T-helper 2 cell treated with Interferon-gamma antibody and Interleukin-4, amounts not matched to agents 5 μg/mL and 100 μg/mL, for 36 hours (primary cell): ENCODE measurements at regions not wholly inside any gene's neighbourhood (a gene's known extent, or its start where the extent isn't known, plus 50 kb on each side); places are given as distances from the start of the nearest gene placed in this dataset.

ENCODE experiments used
- DNase-seq: peaks from one replicate; pipeline ENCODE4 v3.0.0; 2021; ENCODE audit warnings: low spot score
- H3K27ac Mint-ChIP-seq: one replicate; pipeline ENCODE4 v1.8.0; 2021; ENCODE audit warnings: mild to moderate bottlenecking, mixed read lengths
- H3K27me3 Mint-ChIP-seq: one replicate; pipeline ENCODE4 v1.8.0; 2021; ENCODE audit warnings: low read depth, mixed read lengths
- H3K36me3 Mint-ChIP-seq: one replicate; pipeline ENCODE4 v1.8.0; 2021; ENCODE audit warnings: low read depth, mixed read lengths
- H3K4me1 Mint-ChIP-seq: one replicate; pipeline ENCODE4 v1.8.0; 2021; ENCODE audit warnings: low read depth, mixed read lengths
- H3K4me3 Mint-ChIP-seq: one replicate; pipeline ENCODE4 v1.8.0; 2022; ENCODE audit warnings: mild to moderate bottlenecking, moderate library complexity, mixed read lengths
- H3K9me3 Mint-ChIP-seq: one replicate; pipeline ENCODE4 v1.8.0; 2021; ENCODE audit warnings: mixed read lengths

- no peak overlapping the region for H3K27ac Mint-ChIP-seq
- no peak for DNase-seq
- H3K27me3 Mint-ChIP-seq: no peaks in the 10 kb centered on the region
- H3K4me1 Mint-ChIP-seq: no peaks in the 10 kb centered on the region
- H3K9me3 Mint-ChIP-seq: no peaks in the 10 kb centered on the region
- no peaks in the 10 kb centered on the region for H3K36me3 Mint-ChIP-seq
- H3K4me3 Mint-ChIP-seq: no peak overlapping the region
Measured at GRCh38 chr13:106011600-106011999, 523.9 kb downstream of the EFNB2 start.

- Mint-ChIP-seq H3K27ac (no peak overlapping the region), H3K4me3 (no peak overlapping the region), H3K27me3 (no peaks in the 10 kb centered on the region), H3K36me3 (no peaks in the 10 kb centered on the region), H3K4me1 (no peaks in the 10 kb centered on the region), H3K9me3 (no peaks in the 10 kb centered on the region)
- no peak for DNase-seq
Measured at GRCh38 chr13:106010836-106011235, 524.6 kb downstream of the EFNB2 start.

GRCh38 chr13:106008540-106008939 is 526.9 kb downstream of the EFNB2 start:
- H3K27ac Mint-ChIP-seq: no peak overlapping the region
- no peak overlapping the region for H3K4me3 Mint-ChIP-seq
- DNase-seq: no peak
- no peaks in the 10 kb centered on the region for H3K4me1 Mint-ChIP-seq
- H3K36me3 Mint-ChIP-seq: no peaks in the 10 kb centered on the region
- no peaks in the 10 kb centered on the region for H3K9me3 Mint-ChIP-seq
- H3K27me3 Mint-ChIP-seq: no peaks in the 10 kb centered on the region

GRCh38 chr13:106007156-106007555 is 528.3 kb downstream of the EFNB2 start:
- Mint-ChIP-seq H3K36me3 (no peaks in the 10 kb centered on the region), H3K27ac (no peak overlapping the region), H3K4me1 (no peaks in the 10 kb centered on the region), H3K4me3 (no peak overlapping the region), H3K9me3 (no peaks in the 10 kb centered on the region), H3K27me3 (no peaks in the 10 kb centered on the region)
- no peak for DNase-seq

- DNase-seq: no peak
- no peaks in the 10 kb centered on the region for H3K4me1 Mint-ChIP-seq
- H3K27me3 Mint-ChIP-seq: no peaks in the 10 kb centered on the region
- no peaks in the 10 kb centered on the region for H3K36me3 Mint-ChIP-seq
- H3K27ac Mint-ChIP-seq: no peak overlapping the region
- H3K4me3 Mint-ChIP-seq: no peak overlapping the region
- peaks cover 3% of the 10 kb centered on the region for H3K9me3 Mint-ChIP-seq
Measured at GRCh38 chr13:106003651-106004050, 531.8 kb downstream of the EFNB2 start.

- no peak overlapping the region for H3K27ac Mint-ChIP-seq
- H3K27me3 Mint-ChIP-seq: no peaks in the 10 kb centered on the region
- no peak for DNase-seq
- H3K36me3 Mint-ChIP-seq: no peaks in the 10 kb centered on the region
- H3K4me3 Mint-ChIP-seq: no peak overlapping the region
- H3K4me1 Mint-ChIP-seq: no peaks in the 10 kb centered on the region
- H3K9me3 Mint-ChIP-seq: peaks cover 5% of the 10 kb centered on the region
Measured at GRCh38 chr13:106001443-106001842, 534.0 kb downstream of the EFNB2 start.

GRCh38 chr13:105997581-105998550 is 537.6 kb downstream of the EFNB2 start:
- no peak for DNase-seq
- Mint-ChIP-seq H3K4me3 (no peak overlapping the region), H3K27me3 (no peaks in the 10 kb centered on the region), H3K4me1 (no peaks in the 10 kb centered on the region), H3K9me3 (peaks cover 5% of the 10 kb centered on the region), H3K27ac (no peak overlapping the region), H3K36me3 (no peaks in the 10 kb centered on the region)

- no peak for DNase-seq
- no peak overlapping the region for H3K4me3 Mint-ChIP-seq
- no peaks in the 10 kb centered on the region for H3K27me3 Mint-ChIP-seq
- peaks cover 5% of the 10 kb centered on the region for H3K9me3 Mint-ChIP-seq
- H3K27ac Mint-ChIP-seq: no peak overlapping the region
- H3K36me3 Mint-ChIP-seq: no peaks in the 10 kb centered on the region
- H3K4me1 Mint-ChIP-seq: no peaks in the 10 kb centered on the region
Measured at GRCh38 chr13:105996391-105997025, 539.0 kb downstream of the EFNB2 start.

GRCh38 chr13:105994340-105994739 is 541.1 kb downstream of the EFNB2 start:
- DNase-seq: no peak
- Mint-ChIP-seq H3K27me3 (no peaks in the 10 kb centered on the region), H3K9me3 (peaks cover 5% of the 10 kb centered on the region), H3K4me3 (no peak overlapping the region), H3K27ac (no peak overlapping the region), H3K36me3 (no peaks in the 10 kb centered on the region), H3K4me1 (no peaks in the 10 kb centered on the region)

GRCh38 chr13:105991622-105992277 is 543.7 kb downstream of the EFNB2 start:
- Mint-ChIP-seq H3K36me3 (no peaks in the 10 kb centered on the region), H3K4me3 (no peak overlapping the region), H3K27me3 (no peaks in the 10 kb centered on the region), H3K27ac (no peak overlapping the region), H3K4me1 (no peaks in the 10 kb centered on the region), H3K9me3 (no peaks in the 10 kb centered on the region)
- DNase-seq: no peak

- no peak overlapping the region for H3K27ac Mint-ChIP-seq
- H3K9me3 Mint-ChIP-seq: no peaks in the 10 kb centered on the region
- no peaks in the 10 kb centered on the region for H3K4me1 Mint-ChIP-seq
- H3K36me3 Mint-ChIP-seq: no peaks in the 10 kb centered on the region
- no peak overlapping the region for H3K4me3 Mint-ChIP-seq
- H3K27me3 Mint-ChIP-seq: no peaks in the 10 kb centered on the region
- DNase-seq: no peak
Measured at GRCh38 chr13:105991131-105991530, 544.3 kb downstream of the EFNB2 start.

GRCh38 chr13:105990256-105990958 is 545.1 kb downstream of the EFNB2 start:
- Mint-ChIP-seq H3K36me3 (no peaks in the 10 kb centered on the region), H3K4me3 (no peak overlapping the region), H3K27me3 (no peaks in the 10 kb centered on the region), H3K27ac (no peak overlapping the region), H3K9me3 (no peaks in the 10 kb centered on the region), H3K4me1 (no peaks in the 10 kb centered on the region)
- DNase-seq: no peak

- Mint-ChIP-seq H3K9me3 (no peaks in the 10 kb centered on the region), H3K4me3 (no peak overlapping the region), H3K36me3 (no peaks in the 10 kb centered on the region), H3K27me3 (no peaks in the 10 kb centered on the region), H3K4me1 (no peaks in the 10 kb centered on the region), H3K27ac (no peak overlapping the region)
- DNase-seq: no peak
Measured at GRCh38 chr13:105984646-105985045, 550.8 kb downstream of the EFNB2 start.

GRCh38 chr13:105984236-105984635 is 551.2 kb downstream of the EFNB2 start:
- Mint-ChIP-seq H3K4me3 (no peak overlapping the region), H3K27me3 (no peaks in the 10 kb centered on the region), H3K4me1 (no peaks in the 10 kb centered on the region), H3K36me3 (no peaks in the 10 kb centered on the region), H3K27ac (no peak overlapping the region), H3K9me3 (no peaks in the 10 kb centered on the region)
- no peak for DNase-seq
